H4 (cell line): ENCODE measurements at regions not wholly inside any gene's neighbourhood (a gene's known extent, or its start where the extent isn't known, plus 50 kb on each side); places are given as distances from the start of the nearest gene placed in this dataset.
A peak's percentile ranks its signal among the peaks of the same experiment; 100 is the strongest.
"Not testable (repeated sequence)": the region's sequence is repeated elsewhere in the genome, so short reads cannot be mapped to it uniquely, and the experiment has no call there.

Experiments used
- DNase-seq: peaks from one replicate; pipeline ENCODE4 v3.0.0-alpha.2; 2015; ENCODE audit warnings: low spot score

DNA sequence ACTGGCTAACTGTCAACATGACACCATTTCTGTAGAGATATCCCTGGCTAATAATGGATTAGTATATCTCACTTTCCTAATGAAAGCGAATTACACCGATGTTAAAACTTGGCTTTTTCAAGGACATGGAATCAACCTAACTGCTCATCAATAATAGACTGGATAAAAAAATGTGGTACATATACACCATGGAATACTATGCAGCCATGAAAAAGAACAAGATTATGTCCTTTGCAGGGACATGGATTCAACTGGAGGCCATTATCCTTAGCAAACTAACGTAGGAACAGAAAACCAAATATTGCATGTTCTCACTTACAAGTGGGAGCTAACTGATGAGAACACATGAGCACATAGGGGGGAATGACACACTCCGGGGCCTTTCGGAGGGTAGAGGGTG, 62.6 kb downstream of the ZIC1 start:
- DNase-seq = no peak

DNA sequence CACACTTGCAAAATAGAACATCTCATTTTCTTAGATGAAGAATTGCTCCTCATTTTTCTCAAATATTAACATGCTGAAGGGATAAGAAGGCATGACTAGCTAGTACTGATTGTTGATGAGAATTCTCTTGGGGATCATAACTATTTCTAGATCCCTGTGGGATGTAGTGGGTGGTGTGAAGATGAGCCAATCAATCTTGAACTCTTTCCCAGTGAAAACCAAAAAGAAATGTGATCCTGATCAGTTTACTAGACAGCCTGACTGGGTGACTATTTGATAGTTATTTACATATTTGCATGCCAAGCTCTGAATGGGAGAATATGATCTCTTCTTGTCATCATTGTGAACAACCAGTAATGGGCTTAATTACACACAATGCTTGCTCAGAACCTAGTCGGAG, 63.7 kb downstream of the ZIC1 start:
- DNase-seq = no peak

DNA sequence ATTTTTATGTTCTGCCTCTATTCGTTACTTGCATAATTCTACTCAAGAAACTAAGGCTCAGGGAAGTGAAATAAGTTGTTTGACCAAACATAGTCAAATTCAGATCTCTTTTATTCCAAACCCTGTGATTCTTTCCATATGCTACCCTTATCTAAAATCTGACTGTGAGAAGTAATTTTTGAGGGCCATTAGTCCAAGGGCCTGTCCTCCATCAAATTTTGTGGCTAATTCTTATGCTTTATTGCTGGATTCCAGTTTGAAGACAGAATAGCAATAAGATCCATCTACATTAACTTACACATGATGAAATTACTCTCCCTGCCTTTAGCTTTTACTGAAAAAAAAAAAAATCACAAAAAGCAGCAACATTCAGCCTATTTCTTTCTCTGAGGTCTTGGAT, 74.0 kb downstream of the ZIC1 start:
- DNase-seq = no peak

DNA sequence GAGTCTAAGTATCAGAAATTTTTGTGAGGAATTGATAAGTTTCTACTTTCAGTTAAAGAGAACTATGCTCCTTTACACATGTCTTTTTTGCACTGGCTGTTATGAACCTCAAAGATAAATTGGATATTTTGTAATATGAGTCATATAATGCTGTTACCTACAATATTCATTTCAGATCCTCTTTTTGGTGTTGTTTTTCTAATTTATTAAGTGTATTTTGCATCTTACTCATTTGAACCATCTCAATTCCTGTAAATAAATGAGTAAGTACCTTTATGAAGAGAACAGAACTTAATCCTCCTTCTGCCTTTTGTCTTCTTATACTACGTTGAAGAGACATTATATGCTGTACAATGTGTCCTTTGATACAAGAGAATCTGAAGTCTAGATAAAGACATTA, 74.4 kb downstream of the ZIC1 start:
- no peak for DNase-seq

DNA sequence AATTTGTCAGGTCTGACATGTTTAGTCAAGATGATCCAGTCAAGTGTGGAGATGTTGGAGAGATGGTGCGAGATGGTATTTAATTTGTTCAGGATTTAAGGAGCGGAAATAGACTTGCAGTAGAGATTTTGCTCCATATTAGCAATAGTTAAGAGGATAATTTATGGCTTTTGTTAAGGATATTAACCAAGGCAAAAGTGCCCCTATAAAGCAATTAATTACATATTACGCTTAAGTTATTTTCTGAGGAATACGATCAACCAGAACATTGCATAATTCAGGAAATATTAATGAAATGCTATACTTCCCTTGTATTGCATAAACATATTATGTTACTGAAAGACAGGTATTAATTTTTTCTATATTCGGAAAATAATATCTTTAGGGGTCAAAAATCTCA, 83.9 kb downstream of the ZIC1 start:
- no peak for DNase-seq

DNA sequence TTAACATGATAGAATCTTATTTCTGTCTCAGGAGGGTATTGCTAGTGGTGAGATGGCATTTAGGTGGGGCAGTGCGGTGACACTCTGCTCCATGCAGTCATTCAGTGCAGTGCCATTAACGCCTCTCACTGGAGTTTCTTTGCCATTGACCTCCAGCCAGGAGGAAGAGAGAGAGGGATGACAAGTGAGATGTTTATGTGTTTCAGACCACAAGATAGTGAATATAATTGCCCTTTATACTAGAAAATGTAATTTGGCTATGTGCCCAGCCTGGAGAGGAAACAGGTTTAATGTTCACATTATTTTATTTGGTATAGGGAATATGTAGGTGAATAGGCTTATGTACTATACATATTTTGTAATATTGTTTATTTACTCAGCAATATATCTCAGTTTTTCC, 84.5 kb downstream of the ZIC1 start:
- DNase-seq = peak; percentile 9

DNA sequence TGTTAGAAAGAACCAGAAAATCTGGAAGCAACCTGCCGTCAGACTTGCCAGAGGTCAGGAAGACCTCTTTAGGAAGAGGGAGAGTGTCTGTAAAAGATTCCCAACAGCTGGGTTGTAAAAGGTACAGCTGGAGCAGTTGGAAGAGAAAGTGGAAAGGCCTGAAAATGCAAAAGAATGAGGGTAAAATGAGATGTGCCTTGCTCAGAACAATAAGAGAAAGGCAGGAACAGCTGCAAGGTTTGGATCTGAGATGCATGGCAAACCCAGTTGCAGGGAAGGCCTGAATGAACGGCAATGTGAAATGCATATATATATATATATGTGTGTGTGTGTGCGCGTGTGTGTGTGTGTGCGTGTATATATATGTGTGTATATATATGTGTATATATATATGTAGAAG, 88.1 kb downstream of the ZIC1 start:
- no peak for DNase-seq

DNA sequence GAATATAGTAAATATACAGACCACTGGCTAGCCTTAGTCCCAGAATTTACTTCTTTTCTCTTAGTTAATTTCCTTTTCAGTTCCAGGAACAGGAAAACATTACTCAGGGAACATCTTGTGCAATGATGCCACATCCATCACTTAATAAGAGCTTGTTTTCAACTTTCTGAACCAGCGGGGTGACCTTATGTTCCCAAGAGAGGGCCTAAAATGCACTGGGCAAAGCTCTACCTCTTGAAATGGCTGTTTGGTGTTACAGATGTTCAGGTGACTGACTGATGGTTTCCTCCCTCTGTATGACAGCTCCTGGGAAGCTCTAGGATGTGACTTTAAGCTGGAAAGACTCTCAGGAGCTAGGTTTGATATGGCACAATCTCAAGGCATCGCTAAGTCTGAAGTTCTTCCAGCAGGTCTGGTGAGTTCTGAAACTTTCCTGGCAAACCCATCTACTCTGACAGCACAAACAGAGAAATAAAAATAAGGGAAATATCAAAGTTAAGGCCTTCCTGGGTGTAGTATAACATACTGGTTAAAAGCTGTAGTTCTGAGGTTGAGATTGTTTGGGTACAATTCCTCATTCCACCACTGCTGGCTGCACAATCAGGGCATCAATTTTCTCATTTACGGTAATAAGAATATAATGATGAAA, 98.6 kb downstream of the ZIC1 start:
- no peak for DNase-seq

DNA sequence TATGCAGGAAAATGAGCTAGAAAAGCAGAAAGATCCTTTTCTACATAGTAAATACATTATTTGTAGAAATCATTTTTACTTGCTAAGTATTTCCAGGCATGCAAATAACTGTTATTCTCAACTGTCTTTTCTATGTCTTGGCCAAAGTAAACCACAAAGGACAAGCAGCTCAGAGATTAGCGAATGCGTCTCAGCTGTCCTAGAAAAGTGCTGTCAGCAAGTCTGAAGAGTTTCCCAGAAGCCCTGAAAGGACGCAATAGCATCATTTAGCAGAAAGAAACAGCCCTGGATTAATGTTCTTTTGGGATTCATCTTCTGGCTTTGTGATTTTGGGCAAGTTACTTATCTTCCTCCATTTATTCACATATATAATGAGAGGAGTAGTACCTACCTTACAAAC, 100.3 kb downstream of the ZIC1 start:
- DNase-seq = no peak

DNA sequence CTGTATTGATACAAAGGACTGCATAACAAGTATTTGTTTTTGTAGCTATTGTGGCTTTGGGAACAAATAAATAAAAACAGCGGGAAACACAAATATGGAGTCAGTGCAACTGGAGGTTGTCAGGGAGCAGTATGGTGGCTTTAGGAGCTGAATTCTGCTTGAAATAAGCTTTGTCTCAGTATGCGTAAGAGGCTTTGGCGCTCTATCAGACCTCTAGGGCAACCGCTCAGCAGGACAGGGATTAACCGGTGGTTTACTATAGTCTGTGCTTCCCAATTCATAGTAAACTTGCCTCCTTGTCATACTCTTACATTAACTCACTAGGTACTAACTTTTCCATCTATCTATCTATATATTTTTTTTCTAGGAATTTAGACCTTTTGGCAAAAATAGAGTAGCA, 104.6 kb downstream of the ZIC1 start:
- DNase-seq = no peak

DNA sequence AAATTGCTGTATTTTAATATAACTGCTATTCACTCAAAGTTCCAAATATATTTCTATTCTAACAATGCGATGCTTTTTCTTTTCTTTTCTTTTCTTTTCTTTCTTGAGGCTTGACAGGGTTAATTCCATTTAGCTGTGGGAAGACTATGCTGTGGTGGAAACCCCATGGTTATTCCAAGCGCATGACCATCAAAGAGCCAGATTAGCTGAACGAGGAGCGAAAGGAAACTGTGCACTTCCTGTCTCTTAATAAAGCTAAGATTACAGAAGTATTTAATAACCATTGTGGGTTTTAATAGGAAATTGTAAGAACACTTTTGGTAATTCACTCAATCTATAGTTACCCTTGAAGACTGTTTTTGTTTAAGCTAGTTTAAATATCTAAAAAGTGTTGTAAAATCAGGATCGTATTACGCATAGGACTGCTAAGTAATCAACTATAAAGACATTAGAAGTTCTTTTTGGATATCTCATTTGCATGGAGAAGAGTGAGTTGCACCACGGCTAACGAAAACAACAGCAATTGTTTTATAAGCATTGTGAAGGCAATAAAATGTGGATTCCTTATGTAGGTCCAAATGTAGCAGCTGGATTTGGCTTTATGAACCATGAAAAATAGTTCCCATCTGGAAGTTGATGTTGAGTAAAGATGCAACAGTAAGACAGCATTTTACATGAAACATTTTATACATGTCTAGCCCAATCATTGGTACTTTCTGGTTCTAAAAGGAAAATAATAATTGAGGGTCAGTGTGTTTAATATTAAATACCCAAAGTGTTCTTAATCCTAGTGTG, 105.4 kb downstream of the ZIC1 start:
- DNase-seq = no peak

DNA sequence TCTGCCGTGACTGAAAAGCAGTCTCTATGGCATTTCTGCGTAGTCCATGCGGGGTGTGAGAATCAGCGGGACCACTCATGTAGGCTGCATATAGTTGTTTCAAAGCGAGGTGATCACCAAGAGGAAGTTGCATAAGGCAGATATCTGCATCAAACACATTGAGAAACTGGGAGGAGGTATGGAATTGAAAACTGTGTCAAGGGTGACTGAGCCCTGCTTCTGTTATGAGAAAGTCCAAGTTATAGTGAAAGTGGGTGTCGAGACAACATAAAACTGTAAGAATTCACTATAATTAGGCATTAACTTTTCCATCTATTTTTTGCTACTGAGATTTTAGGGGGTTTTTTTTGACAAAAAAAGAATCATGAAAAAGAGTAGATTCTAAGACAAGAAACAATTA, 109.3 kb downstream of the ZIC1 start:
- no peak for DNase-seq

DNA sequence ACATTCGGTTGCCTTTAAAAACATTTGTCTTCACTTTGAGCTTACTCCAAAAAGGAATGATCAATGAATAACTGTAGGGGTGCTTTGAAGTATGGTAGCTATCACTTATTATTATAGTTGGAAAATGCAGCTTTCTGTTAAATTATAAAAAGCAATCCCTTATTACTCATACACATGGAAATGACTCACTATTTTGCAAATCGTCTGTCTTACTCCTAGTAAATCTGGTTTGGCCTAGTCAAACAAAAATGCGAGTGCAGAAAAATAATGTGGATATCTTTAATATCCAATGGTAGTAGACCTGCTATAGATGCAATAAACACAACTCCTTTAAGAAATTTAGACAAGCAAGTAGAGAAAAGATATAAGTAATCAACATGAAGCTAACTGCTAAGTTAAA, 112.5 kb downstream of the ZIC1 start:
- no peak for DNase-seq

DNA sequence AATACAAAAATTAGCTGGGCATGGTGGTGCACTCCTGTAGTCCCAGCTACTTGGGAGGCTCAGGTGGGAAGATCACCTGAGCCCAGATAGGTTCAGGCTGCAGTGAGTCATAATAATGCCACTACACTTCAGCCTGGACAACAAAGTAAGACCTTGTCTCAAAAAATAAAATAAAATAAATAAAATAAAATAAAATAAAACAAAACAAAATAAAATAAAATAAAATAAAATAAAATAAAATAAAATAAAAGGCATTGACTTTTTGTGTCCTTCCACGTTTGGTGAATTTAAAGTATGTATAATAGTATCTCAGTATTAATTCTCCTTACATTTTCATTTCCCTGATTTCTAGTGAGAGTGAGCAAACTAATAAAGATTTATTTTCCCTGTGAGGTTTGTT, 113.6 kb downstream of the ZIC1 start:
- not testable (repeated sequence) for DNase-seq

DNA sequence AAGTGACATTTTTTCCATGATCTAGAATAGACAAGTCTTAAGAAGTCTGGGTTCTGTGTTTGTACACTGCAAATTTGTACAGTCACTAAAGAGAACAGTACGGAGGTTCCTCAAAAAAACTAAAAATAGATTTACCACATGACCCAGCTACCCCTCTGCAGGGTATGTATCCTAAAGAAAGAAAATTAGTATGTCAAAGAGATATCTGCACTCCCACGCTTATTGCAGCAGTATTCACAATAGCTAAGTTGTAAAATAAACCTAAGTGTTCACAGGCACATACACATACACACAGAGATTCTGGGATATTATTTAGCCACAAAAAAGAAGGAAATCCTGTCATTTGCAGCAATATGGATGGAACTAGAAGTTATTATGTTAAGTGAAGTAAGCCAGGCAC, 120.4 kb downstream of the ZIC1 start:
- no peak for DNase-seq

DNA sequence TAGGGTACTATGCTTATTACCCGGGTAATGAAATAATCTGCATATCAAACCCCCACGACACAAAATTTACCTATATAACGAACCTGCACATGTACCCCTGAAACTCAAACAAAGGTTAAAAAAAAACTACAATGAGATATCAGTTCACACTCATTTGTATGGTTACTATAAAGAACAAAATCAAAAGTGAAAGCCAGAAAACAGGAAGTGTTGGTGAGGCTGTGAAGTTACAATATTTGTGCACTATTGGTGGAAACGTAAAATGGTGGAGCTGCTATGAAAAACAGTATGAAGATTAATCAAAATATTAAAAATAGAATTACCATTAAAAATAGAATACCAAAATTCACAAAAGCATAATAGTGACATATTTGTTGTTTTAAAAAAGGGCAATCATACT, 128.9 kb downstream of the ZIC1 start:
- DNase-seq = no peak

DNA sequence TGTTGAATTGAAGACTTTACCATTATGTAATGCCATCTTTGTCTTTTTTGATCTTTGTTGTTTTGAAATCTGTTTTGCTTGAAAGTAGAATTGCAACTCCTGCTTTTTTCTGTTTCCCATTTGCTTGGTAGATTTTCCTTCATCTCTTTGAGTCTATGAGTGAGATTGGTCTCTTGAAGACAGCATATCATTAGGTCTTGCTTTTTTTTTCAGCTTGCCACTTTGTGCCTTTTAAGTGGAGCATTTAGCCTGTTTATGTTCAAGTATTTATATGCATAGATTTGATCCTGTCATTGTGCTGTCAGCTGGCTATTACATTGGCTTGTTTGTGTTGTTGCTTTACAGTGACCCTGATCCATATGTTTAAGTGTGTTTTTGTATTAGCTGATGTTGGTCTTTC, 131.8 kb downstream of the ZIC1 start:
- no peak for DNase-seq

DNA sequence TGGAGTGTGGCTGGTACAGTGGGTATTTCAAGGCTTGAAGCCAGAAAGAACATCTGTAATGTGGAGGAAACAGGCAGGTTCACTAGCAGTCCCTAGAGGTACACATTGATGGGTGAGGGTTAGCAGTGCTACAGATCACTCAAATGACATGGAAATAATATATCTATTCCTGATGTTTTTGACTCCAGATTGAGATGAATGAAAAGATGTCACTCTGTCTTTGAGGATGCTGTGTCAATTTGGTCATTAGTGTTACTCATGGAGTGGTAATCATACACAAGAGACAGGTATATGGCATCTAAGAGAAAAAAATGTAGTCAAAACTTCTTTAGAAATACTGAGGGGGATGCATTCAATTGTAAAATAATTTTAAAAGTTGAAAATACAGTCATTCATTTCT, 135.1 kb downstream of the ZIC1 start:
- DNase-seq = no peak

DNA sequence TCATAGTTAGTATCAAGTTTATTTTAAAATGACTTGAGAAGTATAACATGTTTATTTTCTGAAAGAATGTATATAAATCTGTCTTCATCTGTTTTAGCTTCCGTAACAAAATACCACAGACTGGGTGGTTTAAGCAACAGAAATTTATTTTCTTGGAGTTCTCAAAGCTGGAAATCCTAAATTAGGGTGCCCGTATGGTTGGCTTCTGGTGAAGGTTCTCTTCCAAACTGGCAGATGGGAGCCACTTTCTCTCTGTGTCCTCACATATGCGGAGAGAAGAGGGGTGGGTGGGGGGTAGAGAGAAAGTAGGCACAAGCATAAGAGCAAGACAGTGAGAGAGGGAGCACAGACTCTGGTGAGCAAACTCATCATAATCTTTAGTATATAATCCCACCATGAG, 142.3 kb downstream of the ZIC1 start:
- DNase-seq = no peak

DNA sequence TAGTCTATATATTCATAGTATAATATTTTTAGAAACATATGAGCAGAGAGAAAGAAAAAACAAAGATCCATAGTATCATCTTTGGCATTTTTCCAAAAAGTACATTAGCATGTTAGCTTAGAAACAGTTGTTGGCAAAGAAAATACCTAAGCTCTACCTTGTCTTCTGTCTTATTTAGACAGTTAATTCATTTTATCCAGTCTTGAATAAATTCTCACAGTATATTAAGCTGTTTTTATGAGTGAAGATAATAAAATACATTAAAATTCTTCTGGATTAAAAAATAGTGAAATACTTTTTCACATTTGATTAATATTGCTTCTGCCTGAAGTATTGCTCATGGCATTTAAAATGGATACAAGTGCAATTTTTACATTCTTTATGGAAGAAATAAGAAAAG, 145.2 kb downstream of the ZIC1 start:
- DNase-seq = no peak

DNA sequence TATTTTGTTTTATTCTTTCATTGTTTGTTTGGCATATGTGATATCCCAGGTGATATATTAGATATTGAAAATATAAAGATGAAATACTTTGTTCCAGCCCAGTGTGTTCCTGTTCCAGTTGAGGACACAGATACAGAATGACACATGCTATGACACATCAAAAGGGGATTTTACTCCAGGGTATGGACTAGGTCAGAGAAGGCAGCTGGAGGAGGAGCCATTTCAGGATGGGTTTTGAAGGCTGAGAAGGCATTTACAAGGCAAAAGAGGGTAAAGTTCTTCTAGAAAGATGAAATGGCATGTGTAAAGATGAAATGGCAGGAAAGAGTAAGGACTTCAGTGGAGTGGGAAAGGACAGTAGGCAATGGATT, 163.8 kb downstream of the ZIC1 start:
- no peak for DNase-seq

DNA sequence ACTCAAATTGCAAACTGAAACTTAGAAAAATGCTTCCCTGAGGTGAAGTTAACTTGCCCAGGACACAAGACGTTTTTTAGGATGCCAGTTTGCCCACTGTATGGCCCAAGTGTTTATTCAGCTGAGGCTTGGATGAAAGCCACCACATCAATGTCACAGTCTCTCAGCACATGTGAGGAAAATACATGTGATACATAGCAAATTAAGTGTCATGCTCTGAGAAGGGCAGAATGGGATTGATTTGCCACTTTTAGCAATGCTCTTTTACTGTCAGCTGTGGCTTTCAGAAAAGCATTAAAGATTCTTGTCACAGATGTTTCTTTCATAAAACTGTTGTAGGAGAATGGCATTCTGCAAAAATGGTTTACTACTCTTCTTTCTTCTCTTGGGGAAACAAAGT, 165.5 kb downstream of the ZIC1 start:
- no peak for DNase-seq

DNA sequence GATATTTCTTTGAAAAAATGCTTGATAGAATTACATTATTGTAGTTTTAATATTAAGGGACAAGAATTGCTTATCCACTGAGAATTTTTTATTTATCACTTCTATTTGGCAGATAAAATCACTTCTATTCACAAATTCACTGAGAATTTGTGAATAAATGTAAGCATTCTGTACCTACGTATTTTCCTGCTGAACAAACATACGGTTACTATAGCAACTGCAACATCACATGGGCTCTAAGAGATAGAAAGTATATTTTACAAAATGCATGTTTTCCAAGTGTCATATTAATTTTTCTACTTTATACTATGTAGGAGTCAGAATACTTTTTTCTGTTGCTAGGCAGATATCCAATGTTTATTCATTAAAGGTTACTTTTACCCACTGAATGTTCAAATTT, 166.2 kb downstream of the ZIC1 start:
- no peak for DNase-seq

DNA sequence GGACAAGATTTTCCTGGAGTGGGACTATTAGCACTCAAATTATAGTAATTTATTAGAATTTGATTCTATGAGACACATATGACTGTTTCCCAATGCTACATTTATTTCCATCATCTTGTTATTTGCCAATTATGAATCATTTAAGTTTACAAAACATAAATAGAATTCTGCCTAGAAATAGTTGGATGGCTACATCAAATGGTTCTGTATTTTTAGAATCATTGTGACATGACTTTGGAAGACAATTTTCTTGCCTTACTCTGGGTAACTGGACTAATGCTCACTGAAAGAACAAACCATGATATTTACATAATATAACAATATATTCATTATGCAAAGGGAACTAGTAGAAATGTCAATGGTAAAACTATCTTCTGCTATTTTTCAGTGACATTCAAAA, 173.5 kb downstream of the ZIC1 start:
- no peak for DNase-seq
